B cell (primary cell): ENCODE measurements at regions not wholly inside any gene's neighbourhood (a gene's known extent, or its start where the extent isn't known, plus 50 kb on each side); places are given as distances from the start of the nearest gene placed in this dataset.

Experiments used
- ATAC-seq: fragments of 200-7000 bp; cut with Tn5 transposase; one replicate; pipeline ENCODE4 v1.10.0; 2021; ENCODE audit warnings: low read depth, mild to moderate bottlenecking, moderate number of reproducible peaks, moderate library complexity
- CTCF ChIA-PET: fragments of 350-600 bp; sonication (Branson Sonifier 250); formaldehyde crosslinking; loops from one replicate; lab custom pipeline; 2021; ENCODE audit warnings: antibody characterized with exemption, inconsistent platforms; lab: Charles Lee
- POLR2A ChIA-PET: fragments of 350-600 bp; sonication (Branson Sonifier 250); formaldehyde crosslinking; loops from one replicate; lab custom pipeline; 2021; ENCODE audit warnings: antibody characterized with exemption; lab: Charles Lee
- DNase-seq: peaks from one replicate; pipeline ENCODE4 v3.0.0; 2013
- H2AFZ ChIP-seq: 2 replicates; pipeline ENCODE4 v1.6.1; 2012; ENCODE audit warnings: mild to moderate bottlenecking, low read depth, low read length; ENCODE audit not compliant: insufficient read depth, poor library complexity, severe bottlenecking
- H3K27ac ChIP-seq, 2 donors: 1 replicate in 1 of 2; 2 replicates in 1 of 2; pipeline ENCODE4 v1.5.1; 2012 to 2013; ENCODE audit warnings: low read length in 2 of 2, mild to moderate bottlenecking in 2 of 2, moderate library complexity in 1 of 2
- H3K27me3 ChIP-seq, 4 experiments: fragments of 200-600 bp in 1 of 4; sonication (generic) in 1 of 4; replicated peaks in 1 of 4; 1 replicate in 2 of 4; 2 replicates in 2 of 4; pipeline versions ENCODE4 v1.6.1 to v1.7.0; 2013 to 2016; ENCODE audit warnings: low read length in 3 of 4, mild to moderate bottlenecking in 2 of 4, mixed read lengths in 1 of 4, moderate library complexity in 1 of 4; ENCODE audit not compliant: insufficient read depth in 4 of 4, control insufficient read depth in 3 of 4; ENCODE audit errors: control extremely low read depth in 1 of 4
- H3K36me3 ChIP-seq, 2 experiments: replicated peaks in 1 of 2; 1 replicate in 1 of 2; 2 replicates in 1 of 2; pipeline versions ENCODE4 v1.6.1 to v1.7.1; 2013; ENCODE audit warnings: low read length in 1 of 2; ENCODE audit not compliant: insufficient read depth in 2 of 2, control insufficient read depth in 1 of 2; ENCODE audit errors: control extremely low read depth in 1 of 2, extremely low read depth in 1 of 2
- H3K4me1 ChIP-seq, 2 donors: fragments of 200-600 bp in 1 of 2; sonication (generic) in 1 of 2; 1 replicate in 1 of 2; 2 replicates in 1 of 2; pipeline versions ENCODE4 v1.5.1 to v1.6.1; 2013 to 2017; ENCODE audit warnings: low read length in 2 of 2; ENCODE audit not compliant: control insufficient read depth in 2 of 2, insufficient read depth in 2 of 2
- H3K4me2 ChIP-seq: replicated peaks from 2 replicates; pipeline ENCODE3; 2012; ENCODE audit warnings: mild to moderate bottlenecking, low read depth, low read length; ENCODE audit not compliant: poor library complexity, severe bottlenecking
- H3K4me3 ChIP-seq, 5 experiments: fragments of 200-600 bp in 1 of 5; sonication (generic) in 1 of 5; 1 replicate in 3 of 5; 2 replicates in 2 of 5; pipeline versions ENCODE4 v1.5.1 to v1.7.0; 2011 to 2016; ENCODE audit warnings: low read length in 4 of 5, mild to moderate bottlenecking in 4 of 5, low read depth in 2 of 5, control low read depth in 1 of 5, moderate library complexity in 1 of 5; ENCODE audit not compliant: insufficient read depth in 1 of 5; ENCODE audit errors: control extremely low read depth in 1 of 5, extremely low read depth in 1 of 5
- H3K79me2 ChIP-seq: fragments of 200-600 bp; sonication (generic); one replicate; pipeline ENCODE4 v1.6.0; 2016; ENCODE audit warnings: low read length; ENCODE audit not compliant: control insufficient read depth, insufficient read depth
- H3K9ac ChIP-seq: fragments of 200-600 bp; sonication (generic); 2 replicates; pipeline ENCODE4 v1.6.1; 2017; ENCODE audit warnings: mild to moderate bottlenecking, low read length, moderate library complexity
- H3K9me3 ChIP-seq, 3 donors: one replicate each; pipeline versions ENCODE4 v1.6.1 to v1.7.1; 2013; ENCODE audit warnings: low read length in 2 of 3; ENCODE audit not compliant: control insufficient read depth in 2 of 3, insufficient read depth in 1 of 3; ENCODE audit errors: control extremely low read depth in 1 of 3
- H4K20me1 ChIP-seq: 2 replicates; pipeline ENCODE4 v1.6.0; 2012; ENCODE audit warnings: mild to moderate bottlenecking, low read length; ENCODE audit not compliant: insufficient read depth, control insufficient read depth, poor library complexity, severe bottlenecking
- H3K27ac Mint-ChIP-seq: one replicate; pipeline ENCODE4 v1.8.0; 2021; ENCODE audit warnings: mixed read lengths
- H3K27me3 Mint-ChIP-seq: one replicate; pipeline ENCODE4 v1.8.0; 2021; ENCODE audit warnings: mixed read lengths
- H3K4me1 Mint-ChIP-seq: one replicate; pipeline ENCODE4 v1.8.0; 2021; ENCODE audit warnings: mixed read lengths
- H3K4me3 Mint-ChIP-seq: one replicate; pipeline ENCODE4 v1.8.0; 2021; ENCODE audit warnings: mixed read lengths
- H3K9me3 Mint-ChIP-seq: one replicate; pipeline ENCODE4 v1.8.0; 2022; ENCODE audit warnings: mixed read lengths; ENCODE audit not compliant: insufficient read depth
- EZH2 ChIP-seq: IDR thresholded peaks from 2 replicates; pipeline ENCODE4 v1.6.1; 2012; ENCODE audit warnings: borderline replicate concordance, low read depth, mild to moderate bottlenecking, moderate library complexity, low read length; ENCODE audit not compliant: insufficient read depth, poor library complexity, severe bottlenecking
- WGBS: methylation state at CpG from one replicate; pipeline ENCODE4 v1.1.5; 2013; ENCODE audit warnings: missing lambda C conversion rate; ENCODE audit not compliant: insufficient coverage; 5-methylcytosine and 5-hydroxymethylcytosine counted together
- intact Hi-C: fragments of 100-400 bp; cut with micrococcal nuclease; formaldehyde crosslinking; loops from one replicate; pipeline ENCODE4 v1.10.0; 2022
- TF ChIP-seq, protein P1 (sequence below): fragments of 200-600 bp; IDR thresholded peaks from one replicate; pipeline ENCODE4 v1.8.0; 2022; ENCODE audit warnings: antibody characterized with exemption, mild to moderate bottlenecking

DNA sequence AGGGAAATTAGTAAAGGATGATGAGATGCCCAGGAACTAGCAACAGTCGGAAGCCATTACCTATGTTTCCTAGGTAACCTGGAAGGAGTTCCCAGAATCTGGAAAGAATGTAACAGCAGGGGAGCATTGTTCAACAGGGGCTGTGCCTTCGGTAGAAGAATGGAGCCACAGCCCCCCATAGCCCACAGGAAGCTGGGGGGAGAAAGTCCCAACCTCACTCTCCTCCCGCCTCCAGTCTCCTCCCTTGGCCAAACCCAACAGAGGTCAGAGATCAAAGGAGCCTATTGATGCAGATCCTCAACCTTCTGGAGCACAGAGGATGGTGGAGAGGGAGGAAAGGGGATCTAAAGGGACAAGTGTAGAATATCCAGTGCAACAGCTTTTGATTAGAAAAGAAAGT is 131.5 kb upstream of the SLC44A3 start:
- ChIA-PET POLR2A (no interaction called here), CTCF (no interaction called here)
- peaks cover 25% of the 10 kb centered on the region for H3K27me3 Mint-ChIP-seq
- no peak overlapping the region for H3K27ac Mint-ChIP-seq
- peaks cover 0 to 9% (median 5%) of the 10 kb centered on the region in 4 experiments for H3K27me3 ChIP-seq
- H2AFZ ChIP-seq: no peak overlapping the region
- no peak for TF ChIP-seq EZH2
- peaks cover 0 to 3% (median 0%) of the 10 kb centered on the region in 3 donors for H3K9me3 ChIP-seq
- H3K4me1 ChIP-seq: no peaks in the 10 kb centered on the region
- no peak overlapping the region for H3K27ac ChIP-seq
- DNase-seq (no peak), ATAC-seq (no peak)
- H3K36me3 ChIP-seq: no peaks in the 10 kb centered on the region
- H3K79me2 ChIP-seq: no peaks in the 10 kb centered on the region
- H3K9ac ChIP-seq: no peak overlapping the region
- no peaks in the 10 kb centered on the region for H4K20me1 ChIP-seq
- WGBS: 40% methylated on average over 1 of the region's 3 CpGs
- intact Hi-C loops: no loop called here
- no peak overlapping the region for H3K4me3 Mint-ChIP-seq
- H3K4me3 ChIP-seq: no peak overlapping the region
- H3K9me3 Mint-ChIP-seq: peaks cover 3% of the 10 kb centered on the region
- no peak overlapping the region for H3K4me2 ChIP-seq
- no peaks in the 10 kb centered on the region for H3K4me1 Mint-ChIP-seq

GRCh38 chr1:94686882-94687281 is 133.3 kb upstream of the SLC44A3 start:
- peaks cover 0 to 3% (median 0%) of the 10 kb centered on the region in 3 donors for H3K9me3 ChIP-seq
- Mint-ChIP-seq H3K4me3 (no peak overlapping the region), H3K9me3 (peaks cover 3% of the 10 kb centered on the region), H3K4me1 (no peaks in the 10 kb centered on the region), H3K27ac (no peak overlapping the region), H3K27me3 (peaks cover 18% of the 10 kb centered on the region)
- no peaks in the 10 kb centered on the region for H3K79me2 ChIP-seq
- no peak overlapping the region for H3K9ac ChIP-seq
- TF ChIP-seq, protein P1, sequence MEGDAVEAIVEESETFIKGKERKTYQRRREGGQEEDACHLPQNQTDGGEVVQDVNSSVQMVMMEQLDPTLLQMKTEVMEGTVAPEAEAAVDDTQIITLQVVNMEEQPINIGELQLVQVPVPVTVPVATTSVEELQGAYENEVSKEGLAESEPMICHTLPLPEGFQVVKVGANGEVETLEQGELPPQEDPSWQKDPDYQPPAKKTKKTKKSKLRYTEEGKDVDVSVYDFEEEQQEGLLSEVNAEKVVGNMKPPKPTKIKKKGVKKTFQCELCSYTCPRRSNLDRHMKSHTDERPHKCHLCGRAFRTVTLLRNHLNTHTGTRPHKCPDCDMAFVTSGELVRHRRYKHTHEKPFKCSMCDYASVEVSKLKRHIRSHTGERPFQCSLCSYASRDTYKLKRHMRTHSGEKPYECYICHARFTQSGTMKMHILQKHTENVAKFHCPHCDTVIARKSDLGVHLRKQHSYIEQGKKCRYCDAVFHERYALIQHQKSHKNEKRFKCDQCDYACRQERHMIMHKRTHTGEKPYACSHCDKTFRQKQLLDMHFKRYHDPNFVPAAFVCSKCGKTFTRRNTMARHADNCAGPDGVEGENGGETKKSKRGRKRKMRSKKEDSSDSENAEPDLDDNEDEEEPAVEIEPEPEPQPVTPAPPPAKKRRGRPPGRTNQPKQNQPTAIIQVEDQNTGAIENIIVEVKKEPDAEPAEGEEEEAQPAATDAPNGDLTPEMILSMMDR: no peak
- TF ChIP-seq EZH2: no peak
- WGBS: 100% methylated on average over 3 of the region's 4 CpGs
- intact Hi-C loops: no loop called here
- H4K20me1 ChIP-seq: no peaks in the 10 kb centered on the region
- ChIA-PET POLR2A (no interaction called here), CTCF (interaction anchor here (0.8 kb wide), 1 partner anchor 117 kb away, joined by 3 read pairs; no protein-coding TSS in a partner anchor)
- H3K4me3 ChIP-seq: no peak overlapping the region
- no peak overlapping the region for H3K27ac ChIP-seq
- DNase-seq: no peak
- no peak overlapping the region for H2AFZ ChIP-seq
- H3K27me3 ChIP-seq: peaks cover 0 to 7% (median 5%) of the 10 kb centered on the region in 4 experiments
- no peaks in the 10 kb centered on the region for H3K36me3 ChIP-seq
- H3K4me1 ChIP-seq: no peaks in the 10 kb centered on the region
- ATAC-seq: no peak
- no peak overlapping the region for H3K4me2 ChIP-seq
